ENCODE measurements at regions not wholly inside any gene's neighbourhood (a gene's known extent, or its start where the extent isn't known, plus 50 kb on each side); places are given as distances from the start of the nearest gene placed in this dataset.

- no peak for TF ChIP-seq CTCF (IDR thresholded peaks at IDR 0.05)
- no peak for TF ChIP-seq ZFX (IDR thresholded peaks at IDR 0.05; ENCODE audit: borderline replicate concordance)
Observed at GRCh38 chr6:165752451-165752850, 89.4 kb upstream of the PDE10A start.
